ENCODE measurements at regions not wholly inside any gene's neighbourhood (a gene's known extent, or its start where the extent isn't known, plus 50 kb on each side); places are given as distances from the start of the nearest gene placed in this dataset.

DNA sequence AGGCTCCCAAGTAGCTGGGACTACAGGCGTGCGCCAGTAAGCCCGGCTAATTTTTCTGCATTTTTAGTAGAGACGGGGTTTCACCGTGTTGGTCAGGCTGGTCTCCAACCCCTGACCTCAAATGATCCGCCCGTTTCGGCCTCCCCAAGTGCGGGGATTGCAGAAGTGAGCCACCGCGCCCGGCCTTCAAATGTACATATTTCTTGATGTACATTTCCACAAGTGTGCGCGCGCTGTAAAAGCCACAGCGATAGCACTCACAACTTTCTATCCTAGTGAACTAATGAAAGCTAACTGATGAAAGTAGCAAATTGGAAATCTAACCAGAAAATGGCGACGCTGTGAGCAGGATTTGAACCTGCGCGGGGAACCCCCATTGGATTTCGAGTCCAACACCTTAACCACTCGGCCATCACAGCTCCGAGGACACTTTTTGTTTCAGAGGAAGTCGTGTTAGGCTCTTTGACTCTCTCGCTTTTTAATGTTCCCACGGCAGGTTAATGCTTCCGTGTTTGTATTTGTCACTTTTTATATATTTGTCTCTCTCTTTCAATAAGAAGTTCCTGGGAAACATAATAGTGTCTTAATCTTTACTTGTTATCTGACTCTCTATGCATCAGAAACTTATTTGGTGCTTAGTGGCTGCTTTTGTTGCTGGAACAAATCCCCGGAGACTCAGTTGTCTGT lies 199.4 kb upstream of the ZNF184 start (continued):
- no peak for TF ChIP-seq ZNF318 (CRISPR knock-in tag; IDR thresholded peaks at IDR 0.05)
- no peak for TF ChIP-seq EZH2 (conservative IDR thresholded peaks at IDR 0.05; ENCODE audit: low read depth, low read length)
- peak; percentile 39; the same call in 1 of the 2 replicates for TF ChIP-seq SIN3A (IDR thresholded peaks at IDR 0.05; ENCODE audit: borderline replicate concordance, low read depth, low read length)
- no peak for TF ChIP-seq ELF4 (CRISPR knock-in tag; IDR thresholded peaks at IDR 0.05; ENCODE audit: borderline replicate concordance)
- peak; percentile 55; the same call in 1 of the 2 replicates for TF ChIP-seq ZNF607 (CRISPR knock-in tag; IDR thresholded peaks at IDR 0.05; ENCODE audit: borderline replicate concordance)
- peak; percentile 4; the same call in 1 of the 2 replicates for TF ChIP-seq RFX3 (CRISPR knock-in tag; IDR thresholded peaks at IDR 0.05)
- TF ChIP-seq ZNF746 (CRISPR knock-in tag; IDR thresholded peaks at IDR 0.05), result no peak
- peak; percentile 39; the same call in 1 of the 2 replicates for TF ChIP-seq KLF9 (CRISPR knock-in tag; IDR thresholded peaks at IDR 0.05; ENCODE audit: low read depth)
- no peak for TF ChIP-seq FOXA1 (IDR thresholded peaks at IDR 0.05)
- peak; percentile 50; the same call in 1 of the 2 replicates for TF ChIP-seq FOXA1 (CRISPR knock-in tag; IDR thresholded peaks at IDR 0.05)
- TF ChIP-seq, protein P1, sequence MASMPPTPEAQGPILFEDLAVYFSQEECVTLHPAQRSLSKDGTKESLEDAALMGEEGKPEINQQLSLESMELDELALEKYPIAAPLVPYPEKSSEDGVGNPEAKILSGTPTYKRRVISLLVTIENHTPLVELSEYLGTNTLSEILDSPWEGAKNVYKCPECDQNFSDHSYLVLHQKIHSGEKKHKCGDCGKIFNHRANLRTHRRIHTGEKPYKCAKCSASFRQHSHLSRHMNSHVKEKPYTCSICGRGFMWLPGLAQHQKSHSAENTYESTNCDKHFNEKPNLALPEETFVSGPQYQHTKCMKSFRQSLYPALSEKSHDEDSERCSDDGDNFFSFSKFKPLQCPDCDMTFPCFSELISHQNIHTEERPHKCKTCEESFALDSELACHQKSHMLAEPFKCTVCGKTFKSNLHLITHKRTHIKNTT (CRISPR knock-in tag; IDR thresholded peaks at IDR 0.05), result no peak
- no peak for TF ChIP-seq RBFOX2 (IDR thresholded peaks at IDR 0.05; ENCODE audit: low read depth, low read length)
- TF ChIP-seq ZNF790 (CRISPR knock-in tag; IDR thresholded peaks at IDR 0.05; ENCODE audit: borderline replicate concordance), result no peak
- no peak; the same call in 1 of the 2 replicates for TF ChIP-seq ZNF616 (CRISPR knock-in tag; IDR thresholded peaks at IDR 0.05; ENCODE audit: low read depth)
- TF ChIP-seq PHF5A (CRISPR knock-in tag; IDR thresholded peaks at IDR 0.05; ENCODE audit: low read depth, unreplicated experiment), result peak; percentile 87
- no peak for TF ChIP-seq MZF1 (CRISPR knock-in tag; IDR thresholded peaks at IDR 0.05; ENCODE audit: borderline replicate concordance)
- peak; percentile 85; the same call in 1 of the 2 replicates for TF ChIP-seq ZNF343 (CRISPR knock-in tag; IDR thresholded peaks at IDR 0.05)
- TF ChIP-seq ZBTB20 (CRISPR knock-in tag; IDR thresholded peaks at IDR 0.05; ENCODE audit: borderline replicate concordance, low read depth), result peak; percentile 98
- TF ChIP-seq TFAP4 (IDR thresholded peaks at IDR 0.05; ENCODE audit: borderline replicate concordance, low read depth), result peak; percentile 19; the same call in 1 of the 2 replicates

Data from HepG2 (cell line).